Stimulated activated CD4-positive, alpha-beta T cell treated with anti-CD3 and anti-CD28 coated beads, Interleukin-12 subunit alpha, Interleukin-12 subunit beta, amount 100 ng/mL, for 4 hours (primary cell): ENCODE measurements at regions not wholly inside any gene's neighbourhood (a gene's known extent, or its start where the extent isn't known, plus 50 kb on each side); places are given as distances from the start of the nearest gene placed in this dataset.

Experiments
- DNase-seq: peaks from one replicate; pipeline ENCODE4 v3.0.0-alpha.2; 2020

DNA sequence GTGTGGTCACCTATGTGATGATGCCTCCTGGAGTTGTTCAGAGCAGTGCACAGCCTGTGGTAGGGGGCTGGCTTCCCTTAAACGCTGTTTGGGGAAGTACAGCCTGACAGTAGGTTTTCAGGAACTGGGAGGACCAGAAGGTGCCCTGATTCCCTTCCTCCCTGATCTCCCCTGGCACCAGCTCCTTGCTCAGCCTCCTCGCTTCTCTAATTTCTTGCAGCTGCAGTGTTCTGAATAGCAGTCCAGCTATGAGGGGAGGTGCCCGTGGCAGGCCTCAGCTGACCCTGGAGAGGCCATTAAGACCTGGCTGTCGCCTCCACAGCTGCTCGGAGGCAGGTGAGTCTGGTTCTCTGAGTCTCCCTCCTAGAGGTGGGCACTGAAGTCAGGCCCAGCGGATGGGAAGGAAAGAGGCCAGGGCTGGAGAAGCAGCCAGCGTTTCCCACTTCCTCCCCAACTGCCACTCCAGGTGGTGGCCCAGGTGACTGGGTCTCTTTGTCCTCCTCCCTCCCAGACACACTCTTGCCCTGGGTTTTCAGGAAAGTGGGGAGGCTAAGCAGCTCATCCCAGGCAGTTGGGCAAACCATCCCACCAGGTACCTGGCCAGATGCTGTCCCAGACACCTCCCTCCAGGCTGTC, 52.0 kb upstream of the RPL11 start:
- DNase-seq, result no peak

DNA sequence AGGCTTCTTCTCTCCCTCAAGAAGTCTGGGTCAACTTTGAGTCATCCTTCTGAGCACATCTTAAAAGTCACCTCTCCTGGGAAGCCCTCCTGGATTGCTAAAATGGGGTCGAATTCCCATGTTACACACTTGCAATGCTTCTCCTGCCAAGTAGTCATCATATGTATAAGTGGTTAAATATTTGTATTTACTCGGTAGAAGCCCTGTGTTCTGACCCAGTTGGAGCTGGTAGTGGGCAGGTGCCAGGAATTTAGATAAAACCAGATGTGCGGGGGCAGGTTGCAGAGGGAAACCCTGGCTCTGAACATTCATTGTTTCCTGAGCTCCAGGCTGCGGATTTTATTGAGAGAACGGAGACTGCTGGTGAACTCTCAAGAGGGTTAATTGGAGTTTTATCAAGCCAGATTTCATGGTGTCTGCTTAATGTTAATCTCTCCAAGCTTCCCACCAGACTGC, 52.8 kb upstream of the RPL11 start:
- DNase-seq, result no peak

DNA sequence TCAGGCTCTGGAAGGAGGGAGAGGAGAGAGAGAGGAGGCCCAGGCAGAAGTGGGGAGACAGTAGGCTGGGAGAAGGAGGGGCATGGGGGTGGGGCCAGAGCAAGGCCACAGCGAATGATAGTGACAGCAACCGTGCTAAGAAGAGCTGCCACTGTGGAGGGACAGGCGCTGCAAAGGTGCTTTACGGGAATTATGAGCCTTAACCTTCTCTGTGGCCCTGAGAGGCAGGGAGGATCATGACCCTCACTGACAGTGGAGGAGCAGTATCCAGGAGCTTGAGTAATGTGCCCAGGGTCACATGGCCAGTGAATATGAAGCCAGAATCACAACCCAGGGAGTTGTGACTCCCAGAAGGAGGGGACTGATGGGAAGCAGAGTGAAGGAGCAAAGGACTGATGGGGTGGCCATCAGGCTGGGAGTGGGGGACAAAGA, 53.4 kb upstream of the RPL11 start:
- no peak for DNase-seq

DNA sequence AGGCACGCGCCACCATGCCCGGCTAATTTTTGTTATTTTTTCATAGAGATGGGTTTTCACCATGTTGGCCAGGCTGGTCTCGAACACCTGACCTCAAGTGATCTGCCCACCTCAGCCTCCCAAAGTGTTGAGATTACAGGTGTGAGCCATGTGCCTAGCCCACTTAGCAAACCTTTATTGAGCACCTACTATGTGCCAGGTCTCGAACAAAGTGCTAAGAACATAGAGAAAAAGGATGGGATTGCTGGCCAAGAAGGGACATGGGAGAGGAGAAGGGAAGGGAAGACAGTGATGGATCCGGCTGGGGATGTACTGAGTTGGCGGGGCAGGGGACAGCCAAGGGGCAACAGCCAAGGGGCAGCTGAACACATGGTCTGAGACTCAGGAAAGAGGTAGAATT, 55.6 kb upstream of the RPL11 start:
- DNase-seq, result no peak

DNA sequence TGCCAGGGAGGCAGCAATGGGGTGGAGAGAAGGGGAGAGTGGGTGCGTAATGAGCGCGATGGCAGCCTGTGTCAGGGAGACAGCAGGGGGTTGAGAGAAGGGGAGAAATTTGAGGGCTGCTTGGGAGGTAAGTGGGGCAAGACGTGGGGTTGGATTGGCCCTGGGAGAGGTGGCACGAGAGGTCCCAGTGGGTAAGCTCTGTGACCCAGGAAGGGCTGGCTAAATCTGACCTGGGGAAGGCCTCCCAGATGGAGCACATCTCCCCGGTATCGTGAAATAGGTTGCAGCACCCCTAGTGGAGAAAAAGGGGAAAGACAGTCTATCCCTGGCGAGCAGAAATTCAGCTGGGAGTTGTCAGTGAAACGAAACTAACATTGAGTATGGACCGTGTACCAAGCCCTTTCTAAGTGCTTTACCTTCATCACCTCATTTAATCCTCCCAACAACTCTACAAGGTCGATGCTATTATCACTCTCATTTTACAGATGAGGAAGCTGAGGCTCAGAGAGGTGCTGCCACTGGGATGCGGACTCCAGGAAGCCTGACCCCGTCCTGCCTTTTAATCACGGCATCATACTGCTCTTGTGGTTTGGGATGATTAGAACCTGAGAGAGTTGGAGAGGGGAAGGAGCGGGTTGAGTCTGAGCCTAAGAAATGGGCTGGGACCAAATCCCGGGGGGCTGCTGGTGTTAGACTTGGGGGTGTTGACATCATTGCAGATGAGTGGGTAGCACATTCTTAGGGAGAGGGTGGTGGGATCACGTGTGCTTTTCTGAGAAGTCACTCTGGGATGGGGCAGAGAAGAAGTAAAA, 56.6 kb upstream of the RPL11 start:
- no peak for DNase-seq

DNA sequence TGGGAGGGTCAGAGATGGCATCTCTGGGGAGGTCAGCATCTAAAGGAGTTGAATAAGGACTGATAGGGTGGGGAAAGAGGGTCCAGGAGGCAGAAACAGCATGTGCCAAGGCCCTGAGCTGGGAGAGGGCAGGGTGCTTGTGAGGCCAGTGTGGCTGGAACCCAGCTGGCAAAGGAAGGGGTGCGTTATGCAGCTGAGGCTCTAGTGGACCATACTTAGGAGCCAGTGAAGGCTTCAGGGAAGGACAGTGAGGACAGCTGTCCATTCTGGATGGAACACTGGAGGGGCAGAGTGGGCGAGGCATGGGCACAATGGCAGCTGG, 57.1 kb upstream of the RPL11 start:
- DNase-seq, result no peak

DNA sequence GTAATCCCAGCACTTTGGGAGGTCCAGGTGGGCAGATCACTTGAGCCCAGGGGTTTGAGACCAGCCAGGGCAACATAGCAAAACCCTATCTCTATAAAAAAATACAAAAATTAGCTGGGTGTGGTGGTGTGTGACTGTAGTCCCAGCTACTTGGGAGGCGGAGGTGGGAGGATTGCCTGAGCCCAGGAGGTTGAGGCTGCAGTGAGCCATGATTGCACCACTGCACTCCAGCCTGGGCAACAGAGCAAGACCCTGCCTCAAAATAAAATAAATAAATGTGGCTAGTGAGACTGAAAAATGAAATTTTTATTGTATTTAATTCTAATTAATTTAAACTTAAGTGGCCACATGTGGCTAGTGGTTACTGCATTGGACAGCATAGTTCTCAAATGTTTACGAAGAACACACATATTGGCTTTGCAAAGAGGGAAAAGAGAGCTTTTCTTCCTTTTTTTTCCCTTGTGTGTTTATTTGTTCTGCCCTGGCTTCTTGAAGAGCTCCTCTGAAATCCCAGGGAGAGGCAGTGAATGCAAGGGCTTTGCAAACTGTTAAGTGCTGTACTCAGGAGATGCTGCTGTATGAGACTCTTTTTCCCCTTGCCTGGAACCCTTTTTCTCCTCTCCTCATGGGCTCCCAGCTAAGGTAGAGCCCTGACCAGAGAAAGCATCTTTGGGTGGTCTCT, 59.0 kb upstream of the RPL11 start:
- DNase-seq, result no peak

DNA sequence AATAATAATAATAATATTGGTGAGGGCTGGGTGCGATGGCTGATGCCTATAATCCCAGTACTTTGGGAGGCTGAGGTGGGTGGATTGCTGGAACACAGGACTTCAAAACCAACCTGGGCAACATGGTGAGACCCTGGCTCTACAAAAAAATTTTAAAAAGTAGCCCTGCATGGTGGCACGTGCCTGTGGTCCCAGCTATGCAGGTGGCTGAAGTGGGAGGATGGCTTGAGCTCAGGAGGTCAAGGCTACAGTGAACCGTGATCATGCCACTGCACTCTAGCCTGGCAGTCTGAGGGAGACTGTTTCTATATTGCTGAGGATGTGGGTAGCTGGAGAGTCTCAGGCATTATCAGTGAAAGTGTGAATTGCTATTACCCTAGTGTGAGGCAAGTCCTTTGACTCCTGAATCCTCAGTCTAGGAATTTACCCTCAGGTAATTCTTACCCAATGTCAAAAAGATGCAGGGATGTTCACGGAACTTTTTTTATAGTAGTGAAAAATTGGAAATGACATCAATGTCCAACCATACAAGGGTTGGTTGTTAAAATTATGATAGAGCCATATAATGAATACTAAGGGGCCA, 61.8 kb upstream of the RPL11 start:
- DNase-seq, result no peak

DNA sequence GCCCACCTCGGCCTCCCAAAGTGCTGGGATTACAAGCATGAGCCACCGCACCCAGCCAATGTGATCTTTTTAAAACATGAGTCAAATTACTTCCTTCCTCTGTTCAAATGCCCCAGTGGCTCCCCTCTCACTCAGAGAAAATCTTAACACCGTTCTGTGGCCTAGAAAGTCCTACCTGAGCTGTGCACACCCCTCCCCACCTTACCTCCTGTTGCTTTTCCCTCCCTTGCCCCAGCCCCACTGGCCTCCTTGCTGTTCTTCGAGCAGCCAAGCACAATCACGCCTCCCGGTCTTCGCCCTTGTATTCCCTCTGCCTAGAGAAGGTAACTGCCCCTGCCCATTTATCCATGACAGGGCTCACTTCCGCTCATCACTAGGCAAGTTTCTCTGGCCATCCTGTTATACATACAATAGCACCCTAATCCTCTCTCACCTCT, 62.6 kb upstream of the RPL11 start:
- DNase-seq, result no peak

DNA sequence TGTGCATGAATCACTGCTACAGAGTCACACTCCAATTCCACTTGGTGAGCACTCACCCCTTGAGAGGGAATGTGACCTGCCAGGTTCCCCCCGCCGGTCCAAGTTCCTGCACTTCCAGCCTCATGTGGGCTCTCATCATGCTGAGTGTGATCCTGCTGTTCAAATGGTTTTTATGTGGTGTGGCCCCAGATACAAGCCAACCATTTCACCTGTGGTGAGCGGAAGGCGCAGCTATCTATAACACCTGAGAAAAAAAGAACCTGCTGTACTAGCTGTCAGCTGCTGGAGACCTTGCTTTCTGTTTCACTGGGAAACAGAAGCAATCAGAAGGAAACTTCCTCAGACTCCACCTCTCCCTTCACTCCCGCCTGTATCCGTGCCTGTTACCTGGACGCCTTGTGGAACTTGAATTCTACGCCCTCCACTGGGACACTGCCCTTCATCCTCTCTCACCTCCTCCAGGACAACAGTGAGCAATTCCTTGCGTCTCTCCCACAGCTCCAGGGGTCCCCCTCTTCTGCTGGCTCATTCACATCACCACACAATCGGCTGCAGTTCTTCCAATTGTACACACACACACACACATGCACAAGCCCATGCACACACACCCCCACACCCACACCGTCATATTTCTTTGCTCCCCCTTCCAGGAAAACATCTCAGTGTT, 64.4 kb upstream of the RPL11 start:
- no peak for DNase-seq

DNA sequence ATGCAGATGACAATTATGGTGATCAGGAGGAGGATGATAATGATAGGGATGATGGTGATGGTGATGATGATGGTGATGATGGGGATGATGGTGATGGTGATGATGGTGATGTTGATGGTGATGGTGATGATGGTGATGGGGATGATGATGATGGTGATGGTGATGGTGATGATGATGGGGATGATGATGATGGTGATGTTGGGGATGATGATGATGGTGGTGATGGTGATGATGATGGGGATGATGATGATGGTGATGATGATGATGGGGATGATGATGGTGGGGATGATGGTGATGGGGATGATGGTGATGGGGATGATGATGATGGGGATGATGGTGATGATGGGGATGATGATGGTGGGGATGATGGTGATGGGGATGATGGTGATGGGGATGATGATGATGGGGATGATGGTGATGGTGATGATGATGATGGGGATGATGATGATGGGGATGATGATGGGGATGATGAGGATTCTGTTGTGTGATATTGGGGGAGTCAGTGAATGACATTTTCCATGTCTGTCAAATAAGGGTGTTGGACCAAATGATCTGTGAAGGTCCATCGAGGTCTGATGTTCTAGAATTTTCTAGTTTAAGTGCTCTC, 65.6 kb upstream of the RPL11 start:
- DNase-seq, result no peak

DNA sequence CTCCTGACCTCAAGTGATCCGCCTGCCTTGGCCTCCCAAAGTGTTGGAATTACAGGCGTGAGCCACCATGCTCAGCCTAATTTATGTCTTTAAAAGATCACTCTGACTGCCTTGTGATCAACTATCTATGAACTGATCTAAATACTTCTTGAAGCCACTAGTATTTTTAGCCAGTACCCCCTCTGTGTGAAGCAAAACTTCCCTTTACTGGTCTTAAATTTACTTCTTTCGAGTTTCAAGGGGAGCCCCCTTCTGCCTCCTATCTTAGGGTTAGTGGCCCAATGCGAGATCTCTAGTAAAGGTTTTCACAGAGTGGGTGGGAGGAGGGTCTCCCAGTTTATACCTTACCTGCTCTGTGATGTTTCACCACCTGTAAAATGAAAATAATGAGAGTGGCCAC, 66.1 kb upstream of the RPL11 start:
- DNase-seq, result no peak

DNA sequence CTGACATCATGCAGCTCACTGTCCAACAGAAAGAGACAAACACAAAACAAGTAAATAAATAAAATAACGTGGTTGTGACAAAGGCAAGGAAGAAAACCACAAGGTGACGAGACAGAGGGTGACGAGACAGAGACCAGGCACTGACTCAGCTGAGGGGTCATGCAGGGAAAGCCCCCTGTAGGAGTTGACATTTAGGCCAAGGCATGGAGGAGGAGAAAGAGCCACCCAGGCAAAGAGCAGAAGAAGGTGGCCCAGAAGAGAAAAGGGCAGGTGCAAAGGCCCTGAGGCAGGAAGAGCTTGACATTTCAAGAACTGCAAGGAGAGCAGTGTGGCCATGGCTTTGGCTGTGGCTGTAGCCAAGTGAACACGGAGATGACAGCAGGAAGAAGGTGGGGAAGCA, 65.1 kb upstream of the ID3 start:
- DNase-seq, result no peak

DNA sequence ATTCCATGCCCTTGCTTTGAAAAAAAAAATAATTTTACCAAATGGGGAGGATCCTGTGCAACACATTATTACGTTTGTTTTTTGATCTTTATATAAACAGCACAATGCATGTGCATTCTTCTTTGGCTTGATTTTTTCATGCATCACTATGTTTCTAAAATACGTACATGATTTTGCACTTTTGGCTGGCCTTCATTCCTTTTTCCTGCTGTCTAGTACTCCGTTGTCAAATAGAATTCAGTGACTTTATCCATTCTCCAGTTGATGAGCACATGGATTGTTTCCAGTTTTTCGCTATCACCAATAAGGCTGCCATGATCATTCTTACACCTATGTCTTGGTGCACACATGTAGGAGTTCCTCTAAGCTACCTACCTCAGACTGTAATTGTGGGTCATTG, 63.0 kb upstream of the ID3 start:
- no peak for DNase-seq

DNA sequence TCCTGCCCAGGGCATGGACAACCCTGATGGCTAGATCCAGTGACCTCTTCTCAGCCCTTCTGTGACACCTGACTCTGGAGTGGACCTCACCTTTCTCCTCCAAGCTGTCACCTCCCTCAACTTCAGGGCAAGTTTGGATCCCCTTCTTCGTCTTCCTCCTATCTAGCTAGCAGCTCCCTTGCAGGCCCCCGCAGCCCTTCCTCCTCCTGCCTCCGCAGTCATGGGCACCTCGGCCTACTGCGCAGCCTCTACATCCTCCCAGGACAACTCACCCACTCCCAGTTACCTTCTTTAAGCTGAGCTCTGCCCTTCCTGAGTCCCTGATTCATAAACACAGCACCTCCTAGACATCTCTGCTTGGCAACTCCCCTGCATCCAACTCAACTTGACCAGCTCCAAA, 61.3 kb upstream of the ID3 start:
- no peak for DNase-seq

DNA sequence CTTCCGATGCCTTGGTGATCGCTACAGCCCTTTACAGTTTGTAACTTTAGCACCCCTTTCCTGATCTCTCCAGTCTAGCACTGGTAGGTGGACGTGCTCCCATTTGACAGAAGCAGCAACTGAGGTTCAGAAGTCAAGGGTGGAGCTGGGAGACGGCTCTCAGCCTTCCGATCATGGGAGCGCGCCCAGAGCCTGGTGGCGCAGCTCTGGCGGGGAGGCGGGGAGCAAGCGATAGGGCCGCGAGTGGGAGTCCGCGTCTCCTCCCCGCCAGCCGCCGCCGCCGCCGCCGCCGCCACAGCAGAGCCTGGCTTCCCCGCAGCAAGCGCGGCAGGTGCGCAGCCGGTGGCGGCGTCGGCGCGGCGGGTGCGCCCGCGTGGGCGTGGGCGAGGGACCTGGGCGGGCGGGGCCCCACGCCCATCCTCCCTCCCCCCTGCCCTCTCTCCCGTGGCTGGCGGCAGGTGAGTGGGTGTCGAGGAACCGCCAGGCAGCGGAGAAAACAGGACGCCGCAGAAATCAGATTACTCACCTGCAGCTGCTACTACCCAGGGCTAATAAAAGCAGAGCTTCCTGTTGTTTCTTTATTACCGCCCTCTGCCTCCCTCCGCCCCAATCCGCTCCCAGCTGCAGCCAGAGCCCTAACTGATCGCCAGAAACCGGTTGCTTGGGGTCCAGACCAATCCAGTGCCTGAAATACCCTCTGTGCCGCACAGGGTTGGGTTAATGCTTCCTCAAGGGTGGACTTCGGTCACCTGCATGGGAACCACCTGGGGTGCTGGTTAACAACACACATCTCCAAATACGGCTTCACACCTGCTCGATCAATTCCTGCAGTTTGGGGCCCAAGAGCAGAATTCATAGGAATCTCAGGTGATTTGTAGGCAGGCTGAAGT, 60.2 kb upstream of the ID3 start:
- peak; percentile 69 for DNase-seq

DNA sequence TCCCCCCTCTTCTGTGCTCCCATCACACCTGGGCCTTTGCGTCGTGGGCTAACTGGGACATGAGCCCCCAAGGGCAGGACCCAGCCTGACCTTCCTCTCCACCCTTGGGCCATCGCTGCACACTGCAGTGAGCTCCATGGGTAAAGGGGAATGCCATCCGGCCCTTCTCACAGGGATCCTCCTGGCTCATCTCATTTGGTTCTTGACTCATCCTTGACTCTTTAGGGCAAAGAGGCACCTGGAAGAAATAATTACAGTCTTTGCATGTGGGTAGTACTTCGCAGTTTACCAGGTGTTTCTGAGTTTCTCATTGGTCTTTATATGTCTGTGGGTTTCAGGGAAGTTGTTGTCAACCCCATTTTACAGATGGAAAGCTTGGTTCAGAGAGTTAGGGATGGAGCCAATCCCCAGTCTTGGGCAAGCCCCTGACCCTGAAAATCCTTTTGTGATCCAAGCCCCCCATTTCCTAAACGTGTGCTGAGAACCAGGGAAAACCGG, 59.3 kb upstream of the ID3 start:
- DNase-seq, result no peak

DNA sequence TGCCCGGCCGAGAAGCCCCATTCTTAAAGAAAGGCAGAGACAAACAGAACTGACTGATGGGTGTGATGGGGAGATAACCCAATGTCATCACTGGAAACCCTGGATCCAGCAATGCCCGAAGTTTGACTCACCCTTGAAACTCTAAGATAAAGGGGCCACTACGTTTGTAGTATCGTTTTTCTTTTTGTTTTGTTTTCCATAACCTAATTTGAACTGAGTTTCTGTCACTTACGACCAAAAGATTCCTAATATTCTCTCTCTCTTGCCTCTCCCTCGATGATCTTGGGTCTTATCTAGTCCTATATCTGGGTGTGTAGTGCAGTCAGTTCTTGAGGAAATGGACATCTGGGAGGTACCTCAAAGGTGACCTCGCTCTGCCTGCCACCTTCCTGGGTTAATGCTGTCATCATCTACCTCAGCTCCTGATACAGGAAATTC, 57.8 kb upstream of the ID3 start:
- DNase-seq, result no peak

DNA sequence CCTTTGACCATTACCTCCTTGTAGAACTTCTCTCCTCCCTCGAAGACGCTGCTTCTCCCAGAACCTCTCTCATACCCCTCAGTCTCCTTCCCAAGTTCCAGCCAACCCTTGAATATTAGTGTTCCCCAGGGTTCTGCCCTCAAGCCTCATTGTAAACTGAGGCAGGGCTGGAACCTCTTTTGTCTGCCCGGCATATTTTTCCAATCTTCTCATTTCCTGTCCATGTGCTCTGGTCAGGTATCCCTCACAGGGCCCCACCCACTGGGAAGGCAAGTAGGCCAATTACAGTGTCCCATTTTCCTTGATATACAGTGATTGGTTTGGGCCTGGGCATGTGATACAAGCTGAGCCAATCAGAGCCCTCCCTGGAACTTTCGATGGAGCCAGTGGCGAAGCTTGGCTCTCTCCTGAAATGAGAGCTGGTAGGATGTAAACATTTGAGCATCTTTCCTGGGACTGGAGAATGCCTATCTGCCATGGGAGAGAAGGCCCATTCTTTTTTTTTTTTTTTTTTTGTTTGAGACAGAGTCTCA, 57.1 kb upstream of the ID3 start:
- DNase-seq, result no peak

DNA sequence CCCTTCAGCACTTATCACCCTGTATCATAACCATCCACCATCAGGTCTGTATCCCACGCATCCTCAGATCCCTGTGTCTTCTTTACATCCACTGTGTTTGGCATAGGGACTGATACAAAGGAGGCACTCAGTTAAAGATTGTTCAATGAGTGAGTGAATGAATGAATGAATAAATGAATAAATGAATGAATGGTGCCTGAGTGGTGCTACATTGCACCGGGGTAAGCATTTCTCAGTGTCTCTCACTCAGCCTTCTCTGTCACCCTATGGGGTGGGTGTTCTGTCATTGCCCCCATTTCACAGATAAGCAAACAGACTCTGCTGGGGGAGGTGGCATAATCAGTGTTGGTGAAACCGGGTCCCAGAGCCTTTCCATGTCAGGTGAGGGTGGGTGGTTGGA, 56.6 kb upstream of the ID3 start:
- no peak for DNase-seq

DNA sequence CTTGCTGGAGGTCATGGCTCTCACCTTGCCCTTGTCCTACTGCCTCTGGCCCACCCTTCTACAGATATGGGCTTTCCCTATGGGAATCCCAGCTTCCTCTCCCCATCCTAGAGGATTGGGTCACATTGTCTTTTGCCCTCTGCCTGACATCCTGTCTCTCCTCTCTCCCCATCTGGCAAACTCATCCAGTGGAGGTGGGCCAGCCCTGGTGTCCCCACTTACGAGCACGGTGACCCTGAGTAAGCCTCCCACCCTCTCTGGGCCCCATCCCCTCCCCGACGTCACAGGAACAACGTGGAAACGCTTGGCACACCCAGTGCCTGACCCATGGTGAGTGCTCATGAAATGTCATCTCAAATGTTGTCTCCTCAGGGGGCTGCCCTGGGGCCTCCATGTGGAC, 56.1 kb upstream of the ID3 start:
- DNase-seq, result no peak
